NCI-H2171 treated with DMSO at 0.1 percent for 48 hours (cell line): ENCODE measurements at regions not wholly inside any gene's neighbourhood (a gene's known extent, or its start where the extent isn't known, plus 50 kb on each side); places are given as distances from the start of the nearest gene placed in this dataset.
"Not testable (repeated sequence)": the region's sequence is repeated elsewhere in the genome, so short reads cannot be mapped to it uniquely, and the experiment has no call there.

Experiments used
- DNase-seq: peaks from one replicate; lab custom pipeline; 2025; lab: John Stamatoyannopoulos, UW

DNA sequence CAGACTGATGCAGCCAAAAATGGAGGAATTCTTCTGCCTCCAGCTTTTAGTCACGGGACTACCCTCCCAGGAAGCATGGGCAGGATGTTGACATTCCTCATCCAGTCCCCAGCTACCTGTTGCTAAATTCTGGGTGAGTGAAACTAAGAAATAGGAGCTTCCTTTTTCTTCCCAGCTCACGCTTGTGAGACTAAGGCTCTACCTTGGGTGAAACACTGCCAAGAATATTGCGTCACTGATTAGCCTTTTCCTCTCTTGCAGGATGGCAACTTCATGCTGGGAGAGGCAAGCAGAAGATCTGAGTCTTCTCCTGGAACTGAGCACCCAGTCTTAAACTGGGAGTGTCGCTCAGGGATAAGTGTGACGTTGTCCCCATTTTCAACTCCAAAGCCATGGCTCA is 59.7 kb downstream of the RNU2-63P start:
- DNase-seq: not testable (repeated sequence)

DNA sequence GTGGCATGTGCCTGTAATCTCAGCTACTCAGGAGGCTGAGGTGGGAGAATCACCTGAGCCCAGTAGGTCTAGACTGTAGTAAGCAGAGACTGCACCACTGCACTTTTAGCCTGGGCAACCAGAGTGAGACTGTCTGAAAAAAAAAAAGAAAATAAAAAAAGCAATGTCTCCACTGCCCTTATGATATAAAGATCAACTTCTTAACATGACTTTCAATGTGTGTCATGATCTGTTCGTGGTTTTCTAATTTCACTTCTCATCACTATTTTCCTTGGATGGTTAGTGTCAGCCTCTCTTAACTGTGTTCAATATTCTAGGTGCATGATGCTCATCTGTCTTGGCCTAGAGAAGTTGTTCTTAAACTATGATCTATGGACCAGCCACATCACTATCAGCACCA is 67.3 kb downstream of the RNU2-63P start:
- not testable (repeated sequence) for DNase-seq

DNA sequence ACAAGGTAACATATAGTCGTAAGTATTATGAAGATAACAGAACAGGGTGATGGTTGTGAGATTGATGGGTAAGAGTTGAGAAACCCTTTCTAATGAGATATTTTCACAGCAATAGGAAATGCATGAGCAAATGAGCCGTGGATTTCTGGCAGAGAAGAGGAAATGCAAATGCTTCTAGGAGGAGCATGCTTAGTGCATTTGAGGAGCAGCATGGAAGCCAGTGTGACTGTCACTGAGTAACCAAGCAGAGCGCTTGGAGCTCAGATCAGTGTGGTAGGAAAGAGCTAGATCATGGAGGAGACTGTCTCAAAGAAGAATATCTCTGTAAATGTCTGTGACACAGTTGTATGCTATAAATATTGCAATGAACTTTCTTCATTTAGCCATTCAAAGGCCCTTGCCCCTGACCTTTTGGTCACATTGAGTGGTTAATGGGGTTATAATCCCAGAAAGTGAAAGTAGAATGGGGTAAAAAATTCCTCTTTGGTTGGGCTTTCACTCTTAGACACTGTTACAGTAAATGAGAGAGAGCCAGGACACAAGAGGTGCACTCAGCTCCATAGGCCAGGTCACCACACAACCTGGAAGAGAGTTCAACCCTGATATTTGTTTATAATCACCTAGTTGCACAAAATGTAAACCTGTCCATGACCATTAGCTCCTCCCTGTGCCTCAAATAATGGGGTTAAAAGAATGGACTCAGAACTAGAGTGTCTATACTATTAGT is 69.5 kb downstream of the RNU2-63P start:
- DNase-seq: not testable (repeated sequence)

GRCh38 chr2:87939299-87939698 is 77.0 kb downstream of the RNU2-63P start:
- peak; percentile 50 for DNase-seq

DNA sequence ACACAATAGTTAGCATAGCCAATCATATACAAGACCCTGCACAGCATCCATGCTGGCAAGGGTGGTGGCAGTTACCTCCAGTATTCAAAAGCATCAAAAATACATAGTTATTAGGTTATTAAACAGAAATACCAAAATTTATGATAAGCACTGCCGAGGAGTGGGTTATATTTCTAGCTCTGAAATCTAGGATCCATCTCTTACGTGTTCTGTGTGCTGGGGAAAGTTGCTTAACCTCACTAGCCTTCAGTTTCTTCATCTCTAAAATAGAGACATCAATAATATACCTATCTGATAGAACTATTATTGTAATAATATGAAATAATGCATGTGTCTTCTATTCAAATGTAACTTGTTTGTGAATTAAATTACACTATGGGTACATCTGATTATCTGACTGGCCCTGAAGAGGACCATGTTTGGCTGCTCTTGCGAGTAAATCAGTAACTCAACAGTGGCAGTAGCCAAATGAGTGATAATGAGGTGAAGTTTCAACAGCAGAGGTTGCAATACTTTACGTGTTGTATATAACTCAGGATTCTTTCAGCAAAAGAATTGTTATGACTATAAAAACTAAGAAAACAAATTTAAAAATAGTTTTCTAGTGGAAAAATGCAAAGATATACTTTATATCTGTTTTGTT is 93.5 kb upstream of the RGPD2 start:
- not testable (repeated sequence) for DNase-seq

- DNase-seq: not testable (repeated sequence)
Measured at GRCh38 chr2:87917194-87917593, 91.6 kb upstream of the RGPD2 start.

- DNase-seq: not testable (repeated sequence)
Measured at GRCh38 chr2:87910848-87911247, 85.3 kb upstream of the RGPD2 start.

DNA sequence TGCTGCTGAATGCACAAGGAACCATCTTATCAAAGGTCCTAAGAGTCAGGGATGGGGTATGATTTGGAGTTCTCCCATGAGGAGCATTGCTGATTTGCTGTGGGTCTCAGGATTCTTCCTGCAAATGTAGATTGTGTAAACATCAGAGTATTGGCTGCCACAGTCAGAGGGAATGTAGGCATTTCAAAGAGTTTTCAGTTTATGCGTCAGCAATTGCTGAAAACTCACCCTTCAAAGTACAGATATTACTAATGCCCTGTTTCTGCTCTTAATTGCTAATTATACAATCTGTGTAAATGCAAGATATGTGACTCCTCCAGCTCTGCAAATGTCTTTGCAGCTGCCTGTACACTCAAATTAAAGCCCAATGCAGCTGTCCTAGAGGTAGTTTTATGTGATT is 83.4 kb upstream of the RGPD2 start:
- not testable (repeated sequence) for DNase-seq

- not testable (repeated sequence) for DNase-seq
Measured at GRCh38 chr2:87907556-87908099, 82.0 kb upstream of the RGPD2 start.

GRCh38 chr2:87903242-87904114 is 77.9 kb upstream of the RGPD2 start:
- not testable (repeated sequence) for DNase-seq

- DNase-seq: not testable (repeated sequence)
Measured at GRCh38 chr2:87883659-87884058, 58.1 kb upstream of the RGPD2 start.
